ENCODE measurements at regions not wholly inside any gene's neighbourhood (a gene's known extent, or its start where the extent isn't known, plus 50 kb on each side); places are given as distances from the start of the nearest gene placed in this dataset.

DNA sequence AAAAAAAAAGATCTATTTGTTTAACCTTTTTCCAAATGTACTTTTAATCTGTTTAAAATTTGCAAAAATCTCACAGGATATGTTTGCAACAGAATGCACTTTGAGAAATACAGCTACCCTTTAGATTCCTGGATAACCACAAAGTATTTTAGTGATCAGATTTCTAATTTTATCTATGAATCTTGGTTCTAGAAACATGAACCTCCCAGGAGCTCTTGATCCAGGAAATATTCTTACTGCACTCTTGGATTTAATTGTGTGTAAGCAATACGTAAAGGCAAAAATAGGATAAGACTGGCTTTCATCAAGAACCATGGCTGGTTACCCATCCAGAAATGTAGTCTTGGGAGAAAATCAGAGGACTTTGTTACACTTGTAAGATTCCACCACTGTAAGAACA lies 1581.8 kb upstream of the WWC1 start:
- no peak overlapping the region for H3K27ac ChIP-seq
- TF ChIP-seq, protein P1, sequence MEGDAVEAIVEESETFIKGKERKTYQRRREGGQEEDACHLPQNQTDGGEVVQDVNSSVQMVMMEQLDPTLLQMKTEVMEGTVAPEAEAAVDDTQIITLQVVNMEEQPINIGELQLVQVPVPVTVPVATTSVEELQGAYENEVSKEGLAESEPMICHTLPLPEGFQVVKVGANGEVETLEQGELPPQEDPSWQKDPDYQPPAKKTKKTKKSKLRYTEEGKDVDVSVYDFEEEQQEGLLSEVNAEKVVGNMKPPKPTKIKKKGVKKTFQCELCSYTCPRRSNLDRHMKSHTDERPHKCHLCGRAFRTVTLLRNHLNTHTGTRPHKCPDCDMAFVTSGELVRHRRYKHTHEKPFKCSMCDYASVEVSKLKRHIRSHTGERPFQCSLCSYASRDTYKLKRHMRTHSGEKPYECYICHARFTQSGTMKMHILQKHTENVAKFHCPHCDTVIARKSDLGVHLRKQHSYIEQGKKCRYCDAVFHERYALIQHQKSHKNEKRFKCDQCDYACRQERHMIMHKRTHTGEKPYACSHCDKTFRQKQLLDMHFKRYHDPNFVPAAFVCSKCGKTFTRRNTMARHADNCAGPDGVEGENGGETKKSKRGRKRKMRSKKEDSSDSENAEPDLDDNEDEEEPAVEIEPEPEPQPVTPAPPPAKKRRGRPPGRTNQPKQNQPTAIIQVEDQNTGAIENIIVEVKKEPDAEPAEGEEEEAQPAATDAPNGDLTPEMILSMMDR (conservative IDR thresholded peaks at IDR 0.05), result no peak

GRCh38 chr5:166710271-166710670 lies 1581.2 kb upstream of the WWC1 start:
- TF ChIP-seq, protein P1 (conservative IDR thresholded peaks at IDR 0.05), result no peak
- no peak overlapping the region for H3K27ac ChIP-seq

DNA sequence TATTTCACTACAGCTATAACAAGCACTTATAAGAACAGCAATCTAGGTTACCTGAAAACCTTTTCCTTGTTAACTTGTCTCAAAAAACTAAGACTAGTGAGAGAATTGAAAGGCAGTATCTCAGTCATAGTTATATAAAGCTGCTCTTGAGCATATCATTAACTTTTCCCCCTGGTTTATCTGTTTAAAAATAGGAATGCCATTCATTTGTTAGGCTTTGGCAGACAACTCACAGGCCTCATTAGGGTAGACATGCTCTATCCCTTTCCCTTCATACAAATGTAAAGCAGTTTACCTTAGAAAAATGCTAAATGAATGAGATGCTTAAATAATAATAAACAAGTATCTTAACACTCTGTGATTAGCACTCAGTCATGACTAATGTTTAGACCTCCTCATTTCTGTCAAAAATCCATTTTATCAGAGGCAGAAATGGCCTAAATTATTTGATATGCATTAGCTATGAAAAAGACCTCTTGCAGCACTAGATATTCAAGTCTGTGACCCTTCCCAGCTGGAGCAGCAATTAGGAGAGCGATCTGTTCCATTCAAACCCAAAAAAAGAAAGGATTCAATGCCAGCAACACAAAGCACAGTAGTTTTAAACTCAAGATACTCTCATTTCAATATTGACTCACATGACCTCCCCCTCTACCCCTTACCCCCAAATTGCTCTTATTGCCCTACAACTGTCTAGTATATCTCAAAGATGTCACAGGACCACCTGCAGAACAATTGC lies 1578.8 kb upstream of the WWC1 start:
- TF ChIP-seq, protein P1 (conservative IDR thresholded peaks at IDR 0.05), result no peak

DNA sequence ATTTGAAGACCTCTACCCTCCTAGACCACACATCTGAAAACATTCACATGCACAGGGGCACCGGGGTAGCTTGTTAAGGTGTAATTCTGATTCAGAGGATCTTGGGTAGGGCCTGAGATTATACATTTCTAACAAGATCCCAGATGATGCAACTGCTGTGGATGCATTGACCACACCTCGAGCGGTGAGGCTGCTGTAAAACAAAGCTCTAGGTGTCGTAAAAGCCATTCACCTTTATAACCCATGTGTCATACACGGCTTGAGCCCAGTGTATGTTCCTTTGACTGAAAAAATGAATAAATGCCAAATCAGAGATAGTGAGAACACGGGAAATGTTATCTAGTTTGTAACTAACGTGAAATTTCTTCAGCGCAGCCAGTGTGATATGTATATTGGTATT lies 1578.2 kb upstream of the WWC1 start:
- TF ChIP-seq, protein P1 (conservative IDR thresholded peaks at IDR 0.05), result no peak

More for the DNA sequence above, 1578.8 kb upstream of the WWC1 start:
- H3K27ac ChIP-seq, result no peak overlapping the region

GRCh38 chr5:166716856-166717492 lies 1574.5 kb upstream of the WWC1 start:
- TF ChIP-seq, protein P1 (conservative IDR thresholded peaks at IDR 0.05), result no peak
- H3K27ac ChIP-seq, result no peak overlapping the region

More for the DNA sequence above, 1578.2 kb upstream of the WWC1 start:
- H3K27ac ChIP-seq, result no peak overlapping the region

DNA sequence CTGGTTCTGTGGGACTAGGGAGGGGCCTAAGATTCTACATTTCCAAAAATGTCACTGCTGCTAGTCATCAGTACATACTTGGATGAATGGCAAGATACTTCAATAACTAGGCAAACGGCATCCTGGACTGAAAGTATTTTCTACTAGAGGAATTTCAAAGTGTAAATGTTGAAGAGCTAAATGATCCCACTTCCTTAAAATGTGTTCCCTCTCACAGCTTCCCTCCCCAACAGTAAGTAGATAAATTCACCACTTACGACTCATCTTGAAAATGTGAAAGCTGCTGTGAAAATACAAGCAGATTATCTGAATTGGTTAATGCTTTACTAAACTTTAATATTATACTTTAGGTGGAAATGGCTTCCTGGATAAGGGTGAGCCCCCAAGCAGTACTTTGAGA lies 1571.5 kb upstream of the WWC1 start:
- no peak overlapping the region for H3K27ac ChIP-seq
- TF ChIP-seq, protein P1 (conservative IDR thresholded peaks at IDR 0.05), result no peak

DNA sequence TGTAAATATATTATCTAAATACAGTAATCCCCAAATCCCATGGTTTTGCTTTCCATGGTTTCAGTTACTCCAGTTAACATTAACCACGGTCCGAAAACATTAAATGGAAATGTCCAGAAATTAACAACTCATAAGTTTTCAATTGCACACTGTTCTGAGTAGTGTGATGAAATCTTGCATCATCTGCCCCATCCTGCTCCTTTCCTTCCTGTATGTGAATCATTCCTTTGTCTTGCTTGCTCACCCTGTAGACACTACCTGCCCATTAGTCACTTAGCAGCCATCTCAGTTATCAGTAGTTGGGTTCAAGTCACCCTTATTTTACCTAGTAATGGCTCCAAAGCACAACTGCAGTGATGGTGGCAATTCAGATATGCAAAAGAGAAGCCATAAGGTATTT lies 1568.5 kb upstream of the WWC1 start:
- TF ChIP-seq, protein P1 (conservative IDR thresholded peaks at IDR 0.05), result no peak

More for the DNA sequence above, 1568.5 kb upstream of the WWC1 start:
- no peak overlapping the region for H3K27ac ChIP-seq
